Hematopoietic multipotent progenitor cell treated with erythropoietin and hydrocortisone succinate and interleukin-3 and kit ligand, for 6 days (in vitro differentiated cells): ENCODE measurements at regions not wholly inside any gene's neighbourhood (a gene's known extent, or its start where the extent isn't known, plus 50 kb on each side); places are given as distances from the start of the nearest gene placed in this dataset.
"Not testable (repeated sequence)": the region's sequence is repeated elsewhere in the genome, so short reads cannot be mapped to it uniquely, and the experiment has no call there.

Source experiments
- DNase-seq: peaks from one replicate; pipeline ENCODE4 v3.0.0-alpha.2; 2015

DNA sequence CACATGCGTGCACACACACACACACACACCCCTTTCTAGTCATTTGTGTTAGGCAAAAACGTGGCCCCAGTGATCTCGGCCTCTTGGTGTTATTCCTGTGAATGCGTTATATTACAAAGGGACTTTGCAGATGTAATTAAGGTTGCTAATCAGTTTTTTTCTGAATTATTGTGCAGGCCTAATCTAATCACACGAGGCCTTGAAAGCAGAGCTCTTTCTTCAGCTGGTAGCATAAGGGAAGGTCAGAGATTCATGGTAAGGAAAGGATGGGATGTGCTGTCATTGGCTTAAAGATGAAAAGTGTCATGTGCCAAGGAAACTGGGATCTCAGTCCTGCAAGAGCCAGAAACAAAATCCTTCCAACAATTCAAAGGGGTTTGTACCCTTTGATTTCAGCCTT lies 113.4 kb upstream of the ELAC2 start:
- DNase-seq = no peak

DNA sequence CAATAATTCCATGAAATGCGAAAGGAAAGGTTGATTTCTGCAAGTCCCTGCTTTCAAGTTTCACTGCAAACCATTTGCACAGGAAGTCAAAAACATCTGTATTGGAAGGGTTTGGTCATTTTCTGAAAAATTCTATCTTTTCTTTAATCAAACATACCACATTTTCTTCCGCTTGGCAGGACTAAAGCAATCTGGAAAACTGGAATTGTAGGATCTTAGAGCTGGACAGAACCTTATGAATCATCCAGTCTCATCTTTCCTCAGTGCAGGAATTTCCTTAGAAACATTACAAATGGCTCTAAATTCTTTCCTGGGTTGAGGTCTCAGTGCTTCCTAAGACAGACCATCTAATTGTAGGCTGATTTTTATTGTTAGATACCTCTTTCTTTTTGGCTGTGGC lies 111.5 kb upstream of the ELAC2 start:
- no peak for DNase-seq

DNA sequence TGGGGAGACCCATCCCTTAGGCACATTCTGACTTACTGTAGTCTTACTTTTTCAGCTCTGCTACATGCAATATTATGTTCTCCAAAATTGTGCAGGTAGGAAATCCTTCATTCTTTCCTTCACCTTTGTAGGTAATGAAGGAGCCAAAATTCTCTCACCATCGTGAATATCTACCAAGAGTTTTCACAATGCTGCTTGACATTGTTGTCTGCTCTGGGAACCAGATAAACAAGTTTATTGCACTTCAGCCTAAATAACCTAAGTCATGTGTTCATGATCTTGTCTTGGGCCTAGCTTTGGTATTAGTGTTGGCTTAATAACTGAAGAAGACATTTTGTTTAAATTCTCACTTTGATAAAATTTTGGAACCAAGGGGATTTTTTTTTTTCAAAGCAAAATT lies 110.8 kb upstream of the ELAC2 start:
- DNase-seq = no peak

DNA sequence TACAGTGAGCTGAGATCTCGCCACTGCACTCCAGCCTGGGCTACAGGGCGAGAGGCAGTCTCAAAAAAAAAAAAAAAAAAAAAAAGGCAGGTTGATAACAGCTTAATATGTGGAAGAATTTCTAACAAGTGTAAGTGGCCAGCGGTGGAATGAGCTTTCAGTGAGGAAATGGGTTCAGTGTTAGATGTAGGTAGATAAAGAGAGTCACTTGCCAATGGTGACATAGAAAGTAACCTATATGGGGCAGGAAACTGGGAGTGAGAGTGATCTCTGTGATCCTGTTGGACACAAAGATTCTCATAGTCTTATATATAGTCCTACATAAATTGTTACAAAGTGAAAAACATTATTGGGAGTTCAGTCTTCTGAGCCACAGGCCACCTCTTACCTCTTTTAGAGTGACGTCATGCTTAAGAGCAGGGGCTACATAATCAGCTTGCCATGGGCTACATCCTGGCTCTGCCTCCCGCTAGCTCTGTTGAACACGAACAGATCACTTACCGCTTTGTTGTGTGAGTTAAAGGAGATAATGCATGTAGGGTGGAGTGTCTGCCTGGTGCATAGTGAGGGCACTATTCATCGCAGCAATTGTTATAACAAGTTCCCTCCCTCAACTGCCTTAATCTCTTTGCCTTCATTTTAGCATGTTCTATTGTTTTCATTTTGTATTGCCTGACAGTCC lies 110.2 kb upstream of the ELAC2 start:
- no peak for DNase-seq

DNA sequence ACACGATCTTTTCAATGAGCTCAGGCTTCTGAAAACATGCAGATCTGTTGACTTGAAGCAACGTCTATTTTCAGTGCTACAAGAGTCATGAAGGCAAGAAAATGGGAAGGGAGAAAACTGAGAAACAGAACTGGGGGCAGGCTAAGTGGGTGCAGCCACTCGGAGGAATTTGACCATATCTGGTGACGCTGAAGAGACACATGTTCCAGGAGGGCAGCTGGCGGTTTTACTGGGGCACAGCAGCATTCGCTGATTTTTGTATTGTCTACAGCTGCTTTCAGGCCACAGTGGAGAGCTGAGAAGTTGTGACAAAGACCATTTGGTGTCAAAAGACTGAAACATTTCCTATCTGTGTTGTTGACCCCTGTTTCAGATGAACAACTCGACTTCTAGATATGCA lies 103.0 kb upstream of the ELAC2 start:
- no peak for DNase-seq

DNA sequence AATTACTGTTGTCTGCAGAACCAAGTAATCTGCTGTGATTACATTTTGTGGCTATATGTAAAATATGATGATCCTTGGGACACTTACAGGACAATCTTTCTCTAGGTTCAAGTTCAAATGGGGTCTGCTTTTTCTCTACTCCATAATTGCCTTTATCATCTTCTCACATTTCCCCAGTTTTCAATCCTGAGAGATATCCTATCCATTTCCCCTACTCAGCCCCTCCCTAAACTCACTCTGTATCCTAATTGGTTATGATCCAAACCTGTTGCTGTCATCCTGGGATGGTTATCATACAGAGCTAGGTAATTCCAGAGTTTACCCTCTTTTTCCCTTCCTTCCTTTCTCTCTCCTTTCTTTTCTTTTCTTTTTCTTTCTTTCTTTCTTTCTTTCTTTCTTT lies 100.5 kb upstream of the ELAC2 start:
- no peak for DNase-seq

DNA sequence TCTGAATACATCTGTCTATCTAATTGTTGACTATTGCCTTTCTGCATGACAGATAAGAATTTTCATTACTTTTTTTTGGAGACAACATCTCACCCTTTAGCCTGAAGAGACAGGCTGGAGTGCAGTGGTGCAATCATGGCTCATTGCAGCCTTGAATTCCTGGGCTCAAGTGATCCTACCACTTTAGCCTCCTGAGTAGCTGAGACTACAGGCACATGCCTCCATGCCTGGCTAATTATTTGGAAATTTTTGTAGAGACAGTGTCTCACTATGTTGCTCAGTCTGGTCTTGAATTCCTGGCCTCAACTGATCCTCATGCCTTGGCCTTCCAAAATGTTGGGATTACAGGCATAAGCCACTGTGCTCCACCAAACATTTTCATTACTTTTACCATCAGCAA lies 99.8 kb upstream of the ELAC2 start:
- no peak for DNase-seq

DNA sequence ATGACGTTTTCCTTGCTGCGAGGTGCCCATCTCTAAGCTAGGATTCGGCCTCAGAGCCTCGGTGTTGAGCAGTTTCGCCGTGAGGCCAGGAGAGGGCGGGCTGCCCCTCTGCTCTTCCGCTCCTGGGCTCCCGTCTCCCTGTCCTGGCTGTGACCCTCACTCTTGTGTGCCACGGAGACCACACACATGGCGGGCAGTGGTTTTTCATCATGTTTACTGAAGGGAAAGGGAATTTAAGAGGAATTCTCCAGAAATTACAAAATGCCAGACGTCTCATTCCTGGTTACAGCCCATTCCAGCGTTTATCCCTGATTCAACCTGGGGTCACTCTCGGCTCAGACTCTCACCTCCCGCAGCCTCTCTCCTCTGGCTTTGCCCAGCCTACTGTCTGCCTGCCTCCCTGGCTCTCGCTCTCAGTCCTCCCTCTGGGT lies 96.8 kb upstream of the ELAC2 start:
- DNase-seq = peak; percentile 49

DNA sequence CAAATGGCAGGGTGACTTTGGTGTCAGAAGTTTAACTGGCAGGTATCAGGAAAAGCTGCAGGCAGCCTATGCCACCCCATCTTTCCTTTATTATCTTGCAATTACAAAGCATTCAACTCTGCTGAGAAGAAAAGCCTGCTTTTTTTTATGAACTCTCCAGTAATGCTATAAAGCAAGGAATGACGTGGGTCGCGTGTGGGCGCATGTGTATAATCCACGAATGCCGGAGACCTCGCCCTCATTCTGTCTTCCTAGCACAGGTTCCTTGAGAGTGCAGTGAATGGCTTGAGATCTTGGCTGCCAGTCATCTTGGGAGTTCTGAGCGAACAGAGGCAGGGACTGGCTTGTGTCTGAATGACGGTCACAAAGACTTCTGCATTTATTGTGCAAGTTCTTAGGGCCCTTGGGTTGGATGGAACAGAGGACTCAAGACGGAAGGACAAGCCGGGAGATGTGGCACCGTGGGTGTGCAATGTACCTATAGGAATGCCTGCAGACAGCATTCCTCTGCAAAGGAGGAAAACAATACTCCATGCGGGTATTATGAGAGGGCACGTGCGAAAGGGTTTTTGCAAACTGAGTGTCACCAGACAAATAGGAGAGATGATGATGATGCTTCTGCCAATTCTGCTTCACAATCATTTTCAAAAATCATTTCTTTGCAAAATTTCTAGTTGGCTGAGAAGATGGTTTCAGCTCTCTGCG lies 96.1 kb upstream of the ELAC2 start:
- no peak for DNase-seq

DNA sequence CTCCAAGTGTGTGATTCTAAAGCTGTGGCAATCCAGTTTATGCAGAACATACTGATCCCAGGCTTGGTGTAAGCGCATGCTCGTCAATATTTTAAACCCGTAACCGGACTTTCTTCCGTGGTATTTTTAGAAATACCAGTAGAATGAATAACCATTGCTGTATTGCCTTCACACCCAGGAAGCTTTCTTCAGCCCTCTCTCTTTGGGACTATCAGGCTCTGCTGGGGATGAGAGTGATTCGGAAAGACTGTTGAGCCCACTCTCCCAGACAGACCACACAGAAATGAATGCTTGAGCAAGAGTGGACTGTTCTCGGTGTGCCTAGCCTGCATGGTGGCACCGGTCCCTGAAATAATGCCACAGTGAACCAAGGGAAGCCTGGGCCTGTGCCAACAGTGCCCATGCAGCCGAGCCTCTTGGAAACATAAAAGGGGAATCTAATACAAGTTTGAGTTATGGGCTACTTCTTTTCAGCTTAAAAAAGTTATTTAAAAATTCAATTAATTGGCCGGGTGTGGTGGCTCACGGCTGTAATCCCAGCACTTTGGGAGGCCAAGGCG lies 89.9 kb upstream of the ELAC2 start:
- DNase-seq = no peak

DNA sequence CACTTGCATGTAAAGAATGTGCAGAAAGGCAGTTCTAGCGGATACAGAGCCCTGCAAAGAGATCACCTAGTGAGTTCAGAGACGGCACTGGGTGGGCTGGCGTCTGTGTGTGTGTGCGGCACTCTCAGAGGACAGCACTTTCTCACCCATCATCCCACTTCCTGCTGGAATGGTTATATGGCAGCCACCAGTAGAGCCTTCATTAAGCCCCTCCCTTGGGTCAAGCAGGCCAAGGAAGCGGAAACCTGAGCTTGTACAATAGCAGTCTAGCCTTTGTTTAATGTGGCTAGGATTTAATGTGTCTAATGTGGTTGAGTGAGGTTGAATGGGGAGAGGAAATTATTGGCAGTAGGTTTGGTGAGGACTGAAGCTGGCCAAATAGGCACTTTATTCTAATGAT lies 88.3 kb upstream of the ELAC2 start:
- DNase-seq = no peak

DNA sequence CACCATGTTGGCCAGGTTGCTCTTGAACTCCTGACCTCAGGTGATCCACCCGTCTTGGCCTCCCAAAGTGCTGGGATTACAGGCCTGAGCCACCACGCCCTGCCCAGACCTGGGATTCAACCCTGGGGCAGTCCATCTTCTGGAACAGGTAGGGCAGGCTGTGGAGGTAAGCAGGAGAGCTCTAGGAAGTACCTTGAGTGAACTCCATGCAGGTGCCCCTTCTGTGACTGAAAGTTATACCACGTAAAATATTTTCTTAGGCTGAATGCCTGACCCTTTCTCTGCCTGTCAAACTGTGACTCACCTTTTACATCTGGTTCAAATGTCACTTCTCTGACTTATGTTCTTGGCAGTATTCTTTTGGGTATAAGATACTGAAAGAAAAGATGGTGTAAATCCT lies 86.7 kb upstream of the ELAC2 start:
- DNase-seq = no peak

DNA sequence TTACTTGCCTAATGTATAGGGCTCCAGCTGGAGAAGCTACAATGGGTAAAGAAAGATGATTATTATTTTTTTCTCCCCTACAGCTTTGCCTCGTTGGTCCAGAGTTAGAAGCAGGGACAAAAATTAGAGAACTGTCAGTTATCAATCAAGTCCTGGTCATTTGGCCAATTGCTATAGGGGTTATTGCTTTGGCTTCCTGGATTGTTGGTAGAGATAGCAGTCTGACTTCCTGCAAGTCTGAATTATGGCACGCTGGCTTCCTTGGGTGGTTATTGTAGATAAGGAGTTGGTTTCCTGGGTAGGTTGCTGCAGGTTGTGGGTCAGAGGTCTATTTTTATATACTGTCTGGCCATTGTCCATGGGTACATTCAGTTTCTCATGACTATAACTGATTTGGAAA lies 84.7 kb upstream of the ELAC2 start:
- DNase-seq = no peak

DNA sequence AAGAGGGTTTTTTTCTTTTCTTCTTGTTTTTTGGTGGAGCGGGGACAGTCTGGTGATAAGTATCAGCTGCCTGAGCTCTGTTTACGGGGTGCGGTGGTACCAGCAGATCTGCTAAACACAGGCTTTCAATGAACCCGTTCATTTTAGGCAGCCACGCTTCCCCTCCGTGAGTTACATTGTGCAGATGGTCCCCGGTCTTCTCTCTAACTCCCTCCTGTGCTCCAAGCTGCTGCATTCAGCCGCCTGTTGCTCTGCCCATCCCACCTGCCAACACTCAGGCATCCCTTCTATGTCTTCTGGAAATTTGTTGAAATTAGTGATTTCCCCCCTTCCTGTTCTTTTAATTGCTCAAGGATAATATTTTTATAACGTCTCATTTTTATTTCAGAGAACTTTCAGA lies 82.1 kb upstream of the ELAC2 start:
- DNase-seq = no peak

DNA sequence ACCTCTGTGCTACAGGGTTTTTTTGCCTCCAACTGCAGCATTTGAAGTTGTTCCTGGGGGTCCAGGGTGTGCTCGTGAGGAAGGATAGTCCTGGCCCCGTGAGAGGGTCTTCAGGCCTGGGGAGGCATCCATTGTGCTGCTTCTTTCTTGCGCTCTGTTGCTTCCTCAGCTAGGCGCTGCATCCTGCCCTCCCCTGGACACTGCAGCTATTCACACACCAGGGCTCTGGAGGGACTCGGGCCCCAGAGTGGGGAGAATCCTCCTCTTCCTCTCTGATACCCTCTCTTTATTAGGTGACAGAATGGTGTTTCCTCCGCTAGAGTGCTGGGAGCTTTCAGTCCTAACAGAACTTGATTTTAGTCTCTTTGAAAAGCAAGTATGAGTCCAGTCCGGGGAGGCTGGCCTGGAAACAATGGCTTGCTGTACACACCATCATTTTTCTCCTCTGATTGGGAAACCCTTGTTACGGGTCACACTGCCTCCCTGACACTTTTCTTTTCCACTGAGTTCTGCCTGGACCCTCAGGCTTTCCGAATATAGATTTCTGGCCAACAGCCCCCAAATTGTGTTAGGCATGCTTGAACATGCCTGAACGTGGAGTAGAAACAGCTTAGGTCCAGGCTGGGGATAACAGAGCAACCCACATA lies 81.4 kb upstream of the ELAC2 start:
- DNase-seq = no peak

DNA sequence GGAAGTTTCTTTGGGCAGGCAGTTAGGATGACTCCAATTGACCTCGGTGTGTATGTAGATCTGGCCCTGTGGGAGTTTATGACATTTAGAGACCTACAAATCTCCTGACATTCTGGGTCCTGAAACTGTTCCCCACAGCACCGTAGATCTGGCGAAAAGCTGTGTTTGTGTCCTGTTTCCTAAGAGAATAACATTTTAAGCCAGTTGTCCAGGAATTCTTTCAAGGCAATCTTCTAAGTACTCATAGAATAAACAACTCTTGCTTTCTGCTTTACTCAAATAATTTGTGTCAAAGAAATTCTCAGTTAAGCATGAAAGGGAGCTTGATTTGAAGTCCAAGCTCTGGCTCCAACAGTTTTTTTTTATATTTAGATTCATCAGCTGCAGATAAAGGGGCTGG lies 78.5 kb upstream of the ELAC2 start:
- no peak for DNase-seq

DNA sequence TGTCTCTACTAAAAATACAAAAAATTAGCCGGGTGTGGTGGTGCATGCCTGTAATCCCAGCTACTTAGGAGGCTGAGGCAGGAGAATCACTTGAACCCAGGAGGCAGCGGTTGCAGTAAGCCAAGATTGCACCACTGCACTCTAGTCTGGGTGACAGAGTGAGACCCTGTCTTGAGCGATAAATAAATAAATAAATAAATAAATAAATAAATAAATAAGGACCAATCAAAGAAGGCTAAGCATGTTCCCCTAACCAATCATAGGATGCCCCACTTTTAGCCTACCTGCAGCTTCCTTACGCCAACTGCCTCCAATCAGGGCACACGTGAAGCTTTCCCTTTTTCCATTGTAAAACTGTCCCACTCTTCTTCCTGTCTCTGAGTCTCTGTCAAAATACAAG lies 74.2 kb upstream of the ELAC2 start:
- DNase-seq = not testable (repeated sequence)

DNA sequence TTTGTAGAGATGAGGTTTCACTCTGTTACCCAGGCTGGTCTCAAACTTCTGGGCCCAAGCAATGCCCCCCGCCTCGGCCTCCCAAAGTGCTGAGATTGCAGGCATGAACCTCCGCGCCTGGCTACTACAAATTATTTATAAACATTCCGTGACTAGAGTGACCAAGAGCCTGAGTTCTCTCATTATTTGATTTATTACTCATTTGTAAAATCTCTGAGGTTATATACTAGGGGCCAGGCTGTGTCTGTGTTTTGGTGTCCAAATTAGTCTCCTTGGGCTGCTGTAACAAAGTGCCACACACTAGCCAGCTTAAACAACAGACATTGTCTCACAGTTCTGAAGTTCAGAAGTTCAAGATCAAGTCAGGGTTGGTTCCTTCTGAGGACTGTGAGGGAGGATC lies 70.8 kb upstream of the ELAC2 start:
- DNase-seq = no peak

DNA sequence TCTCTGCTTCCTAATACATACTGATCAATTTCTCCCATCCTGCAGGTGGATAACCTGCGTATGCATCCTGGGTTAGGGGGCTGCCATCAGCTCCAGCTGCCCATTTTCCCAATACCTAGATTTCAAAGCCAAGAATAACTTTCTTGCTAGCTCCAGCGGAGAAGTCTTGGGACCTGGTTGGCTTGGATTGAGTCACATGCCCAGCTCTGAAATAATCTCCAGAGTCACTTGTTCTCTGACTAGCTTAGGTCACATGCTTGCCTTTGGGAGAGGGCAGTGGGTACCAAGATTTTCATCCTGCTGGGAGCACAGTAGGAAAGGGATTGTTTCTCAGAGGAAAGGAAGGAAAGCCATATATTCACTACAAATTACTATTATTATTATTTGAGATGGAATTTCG lies 70.0 kb upstream of the ELAC2 start:
- no peak for DNase-seq

DNA sequence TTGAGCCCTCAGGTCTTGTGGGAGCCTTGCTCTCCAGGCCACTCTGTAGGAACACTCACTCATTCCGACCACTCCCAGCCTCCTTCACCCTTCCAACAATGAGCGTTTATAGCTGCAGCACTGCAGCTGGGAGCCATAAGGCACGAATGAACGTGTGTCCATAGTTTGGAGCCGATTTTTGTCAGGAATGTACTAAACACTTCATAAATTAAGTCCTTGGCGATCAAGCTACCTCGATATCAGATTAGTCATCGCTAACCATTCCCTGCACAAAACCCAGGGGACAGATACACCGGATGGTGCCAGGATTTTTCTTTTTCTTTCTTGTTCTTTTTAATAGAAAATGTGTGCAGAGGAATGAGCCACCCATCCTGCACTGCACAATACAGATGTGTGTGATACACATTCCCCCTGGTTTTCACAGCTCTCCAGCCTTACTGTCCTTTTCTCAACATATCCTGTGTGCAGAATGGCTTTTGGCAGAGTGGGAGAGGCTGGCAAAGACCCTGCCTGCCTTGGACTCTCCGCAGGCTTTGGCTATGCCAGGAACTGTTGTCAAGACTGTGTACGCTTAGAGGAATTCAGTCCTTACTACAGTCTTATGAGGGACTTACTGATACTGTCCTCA lies 68.4 kb upstream of the ELAC2 start:
- DNase-seq = no peak

DNA sequence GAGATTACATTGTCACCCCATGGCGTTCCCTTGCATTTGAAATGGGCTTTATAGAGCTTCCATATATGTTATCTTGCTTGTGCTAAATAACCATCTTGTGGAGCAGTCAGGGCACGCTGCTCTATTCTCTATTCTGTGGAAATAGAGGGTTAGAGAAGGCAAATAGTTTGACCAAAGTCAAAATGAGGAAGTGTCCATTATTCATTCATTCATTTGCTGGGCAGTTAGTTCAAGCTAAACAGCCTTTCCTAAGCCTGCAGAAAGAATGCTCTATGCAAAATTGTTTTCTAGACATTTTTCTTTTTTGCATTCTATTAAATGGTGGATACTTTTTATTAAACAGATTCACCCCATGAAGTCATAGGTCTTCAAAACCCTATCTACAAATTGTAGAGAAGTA lies 67.8 kb upstream of the ELAC2 start:
- no peak for DNase-seq

DNA sequence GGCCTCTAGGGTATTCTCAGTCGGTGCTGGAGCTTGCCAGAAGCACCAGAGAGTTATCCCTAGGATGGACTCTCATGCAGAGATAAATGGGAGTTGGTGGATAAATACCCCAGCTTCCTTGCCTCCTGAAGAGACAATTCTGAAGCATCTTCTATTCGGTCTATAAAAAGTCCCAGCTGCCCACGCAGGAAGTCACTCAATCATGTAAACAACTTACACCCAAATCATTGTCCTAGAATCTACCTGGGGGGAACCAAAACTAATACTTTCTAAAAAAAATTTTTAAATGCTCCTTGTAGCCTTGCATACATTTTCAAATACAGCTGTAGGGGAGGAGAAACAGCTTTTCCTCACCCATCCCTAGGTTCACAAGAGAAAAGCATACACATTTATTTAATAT lies 66.6 kb upstream of the ELAC2 start:
- DNase-seq = no peak

DNA sequence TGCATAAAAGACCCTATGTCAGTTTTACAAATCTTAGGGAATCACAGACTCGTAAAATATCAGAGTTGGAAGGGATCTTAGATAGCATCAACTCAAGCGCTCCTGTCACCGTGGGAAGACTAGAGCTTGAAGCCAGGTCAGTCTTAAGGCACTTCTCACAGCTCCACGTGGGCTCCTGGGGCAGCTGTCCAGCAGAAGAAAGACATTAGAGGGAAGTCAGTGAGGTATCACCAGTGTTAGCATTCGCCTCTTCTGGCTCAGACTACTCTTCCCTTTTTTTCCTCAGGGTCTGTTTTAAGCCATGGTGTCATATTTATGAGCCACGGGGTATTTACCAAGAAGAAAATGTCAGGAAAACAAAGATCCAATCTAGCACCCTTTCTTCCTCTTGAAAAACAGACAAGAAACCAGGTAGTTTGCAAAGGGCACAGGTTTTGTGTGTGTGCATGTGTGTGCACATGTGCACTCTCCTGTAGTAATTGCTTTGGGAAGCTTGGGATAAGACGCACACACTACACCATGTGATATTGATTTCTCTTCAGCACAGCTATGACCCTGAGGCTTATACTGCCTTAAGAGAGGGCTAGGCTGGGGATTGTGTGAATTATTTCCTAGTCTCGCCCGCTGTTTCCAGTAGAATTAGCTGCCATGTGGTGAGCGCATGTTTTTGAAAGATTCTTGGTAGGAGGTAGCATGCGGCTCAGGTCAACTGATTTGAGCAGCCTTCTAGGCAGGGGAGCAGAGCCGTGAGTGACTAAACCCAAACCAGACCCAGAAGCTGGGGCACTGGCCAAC lies 61.0 kb upstream of the ELAC2 start:
- no peak for DNase-seq
